Liver (tissue), 8 donors: ENCODE measurements at regions not wholly inside any gene's neighbourhood (a gene's known extent, or its start where the extent isn't known, plus 50 kb on each side); places are given as distances from the start of the nearest gene placed in this dataset.

ENCODE experiments used
- DNase-seq: peaks from one replicate; pipeline ENCODE4 v3.0.0-alpha.2; 2017; ENCODE audit warnings: low spot score
- H3K27ac ChIP-seq, 2 donors: one replicate each; pipeline ENCODE4 v1.7.0; 2013; ENCODE audit warnings: inconsistent platforms in 2 of 2, low read length in 2 of 2, control low read depth in 1 of 2, low read depth in 1 of 2, mild to moderate bottlenecking in 1 of 2
- H3K27me3 ChIP-seq, 4 donors: one replicate each; pipeline versions ENCODE4 v1.6.1 to v1.7.0; 2013; ENCODE audit warnings: low read length in 3 of 4, inconsistent platforms in 1 of 4, mild to moderate bottlenecking in 1 of 4, moderate library complexity in 1 of 4; ENCODE audit not compliant: control insufficient read depth in 4 of 4, insufficient read depth in 4 of 4
- H3K36me3 ChIP-seq, 4 donors: one replicate each; pipeline versions ENCODE4 v1.6.1 to v1.7.0; 2013; ENCODE audit warnings: low read length in 3 of 4, mild to moderate bottlenecking in 3 of 4, low read depth in 1 of 4, moderate library complexity in 1 of 4; ENCODE audit not compliant: control insufficient read depth in 4 of 4, insufficient read depth in 3 of 4
- H3K4me1 ChIP-seq, 4 donors: one replicate each; pipeline versions ENCODE4 v1.6.1 to v1.7.0; 2013; ENCODE audit warnings: low read length in 3 of 4, mild to moderate bottlenecking in 3 of 4, moderate library complexity in 1 of 4; ENCODE audit not compliant: control insufficient read depth in 4 of 4, insufficient read depth in 4 of 4
- H3K4me3 ChIP-seq, 3 donors: one replicate each; pipeline versions ENCODE4 v1.6.1 to v1.7.0; 2013; ENCODE audit warnings: low read length in 3 of 3, control low read depth in 1 of 3, low read depth in 1 of 3, mild to moderate bottlenecking in 1 of 3
- H3K9ac ChIP-seq, 2 donors: one replicate each; pipeline ENCODE4 v1.7.0; 2013; ENCODE audit warnings: low read length in 2 of 2, mild to moderate bottlenecking in 2 of 2, moderate library complexity in 2 of 2, control low read depth in 1 of 2, low read depth in 1 of 2
- H3K9me3 ChIP-seq, 4 donors: one replicate each; pipeline versions ENCODE4 v1.6.1 to v1.7.0; 2013; ENCODE audit warnings: low read length in 3 of 4; ENCODE audit not compliant: control insufficient read depth in 4 of 4
- CTCF ChIP-seq: fragments of 150-350 bp; IDR thresholded peaks from 2 replicates; pipeline ENCODE4 v1.5.1; 2017; ENCODE audit warnings: improper control_type of control experiment, low read depth, low read length; ENCODE audit not compliant: missing input control
- FOXA1 ChIP-seq: IDR thresholded peaks from 2 replicates; pipeline ENCODE4 v1.6.1; 2016; ENCODE audit warnings: antibody characterized with exemption
- FOXA2 ChIP-seq: IDR thresholded peaks from 2 replicates; pipeline ENCODE4 v1.6.1; 2016; ENCODE audit warnings: antibody characterized with exemption
- GABPA ChIP-seq, 2 donors: IDR thresholded peaks in 1 of 2; conservative IDR thresholded peaks in 1 of 2; 2 replicates each; pipeline ENCODE4 v1.6.1; 2016; ENCODE audit warnings: antibody characterized with exemption in 2 of 2, mild to moderate bottlenecking in 1 of 2, moderate library complexity in 1 of 2
- HNF4A ChIP-seq, 2 donors: conservative IDR thresholded peaks; 2 replicates each; pipeline ENCODE4 v1.6.1; 2016; ENCODE audit warnings: antibody characterized with exemption in 2 of 2, mild to moderate bottlenecking in 2 of 2
- JUND ChIP-seq, 2 donors: IDR thresholded peaks; 2 replicates each; pipeline ENCODE4 v1.6.1; 2016; ENCODE audit warnings: antibody characterized with exemption in 2 of 2
- RAD21 ChIP-seq, 2 donors: IDR thresholded peaks; 2 replicates each; pipeline ENCODE4 v1.6.1; 2016; ENCODE audit warnings: antibody characterized with exemption in 2 of 2, mild to moderate bottlenecking in 2 of 2
- REST ChIP-seq: IDR thresholded peaks from 2 replicates; pipeline ENCODE4 v1.6.1; 2016; ENCODE audit warnings: antibody characterized with exemption, mild to moderate bottlenecking
- RXRA ChIP-seq, 2 donors: IDR thresholded peaks; 2 replicates each; pipeline ENCODE4 v1.6.1; 2017 to 2018; ENCODE audit warnings: antibody characterized with exemption in 2 of 2, mild to moderate bottlenecking in 1 of 2
- TAF1 ChIP-seq: conservative IDR thresholded peaks from 2 replicates; pipeline ENCODE4 v1.6.1; 2016; ENCODE audit warnings: antibody characterized with exemption, mild to moderate bottlenecking
- YY1 ChIP-seq: IDR thresholded peaks from 2 replicates; pipeline ENCODE4 v1.6.1; 2016; ENCODE audit warnings: antibody characterized with exemption, mild to moderate bottlenecking
- WGBS: extraction: QIAGEN DNeasy Blood & Tissue Kit; methylation state at CpG from one replicate; pipeline ENCODE4 v1.1.7; 2013; 5-methylcytosine and 5-hydroxymethylcytosine counted together
- TF ChIP-seq, protein P1 (sequence below): IDR thresholded peaks from 2 replicates; pipeline ENCODE4 v1.6.1; 2016; ENCODE audit warnings: antibody characterized with exemption
- donor health status: healthy.
- donor health status: healthy.
- donor health status: healthy.
- donor health status: healthy.
- donor health status: healthy.

DNA sequence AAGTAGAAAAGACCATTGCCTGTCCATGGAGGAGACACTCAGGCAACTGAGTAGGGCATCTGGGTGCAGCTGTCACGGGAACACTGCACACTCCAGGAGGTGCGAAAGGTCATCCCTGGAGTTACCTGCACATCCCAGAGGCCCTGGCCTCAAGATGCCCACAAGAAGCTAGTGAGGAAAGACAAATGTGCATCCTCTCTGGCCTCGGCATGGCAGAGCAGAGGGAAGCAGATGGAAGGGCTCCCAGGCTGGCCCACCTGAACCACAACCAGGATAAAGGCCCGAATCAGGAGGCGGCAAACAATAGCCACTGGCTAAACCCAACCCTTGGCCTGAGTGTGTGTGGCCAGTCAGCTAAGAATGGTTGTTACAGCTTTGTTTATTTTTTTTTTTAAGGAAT is 231.7 kb downstream of the SYK start (continued):
- TF ChIP-seq CTCF (no peak), RXRA (IDR thresholded peaks at IDR 0.05) (no peak), RAD21 (IDR thresholded peaks at IDR 0.05) (no peak)

DNA sequence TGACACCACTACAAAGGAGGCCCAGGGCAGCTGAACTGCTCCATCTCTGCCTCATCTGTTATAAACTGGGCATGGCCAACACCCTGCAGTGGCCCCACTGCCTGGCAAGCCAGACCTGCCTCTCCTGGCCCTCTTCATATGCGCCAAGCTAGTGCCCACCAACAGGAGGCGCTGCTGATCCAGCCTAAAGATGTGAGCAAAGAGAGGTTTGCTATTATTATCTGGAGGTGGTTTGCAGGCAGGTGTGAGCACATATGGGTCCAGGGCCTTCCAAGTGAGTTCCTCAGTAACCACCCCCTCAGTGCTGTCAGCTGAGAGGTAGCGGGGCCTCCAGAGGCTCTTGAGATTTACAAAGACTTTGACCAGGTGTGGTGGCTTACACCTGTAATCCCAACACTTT is 232.2 kb downstream of the SYK start:
- TF ChIP-seq HNF4A (conservative IDR thresholded peaks at IDR 0.05) = no peak
- peak; percentile 17 to 52 for TF ChIP-seq RAD21 (IDR thresholded peaks at IDR 0.05)
- H3K9me3 ChIP-seq = no peaks in the 10 kb centered on the region
- no peaks in the 10 kb centered on the region for H3K27me3 ChIP-seq
- peaks cover 10 to 22% (median 14%) of the 10 kb centered on the region in 4 donors for H3K4me1 ChIP-seq
- H3K36me3 ChIP-seq = no peaks in the 10 kb centered on the region
- no peak for DNase-seq
- 95% methylated on average over 3 of the region's 3 CpGs for WGBS
- no peak overlapping the region for H3K27ac ChIP-seq
- H3K4me3 ChIP-seq = no peak overlapping the region
- H3K9ac ChIP-seq = no peak overlapping the region

- WGBS = 94% methylated on average over 9 of the region's 9 CpGs
- H3K9ac ChIP-seq = no peak overlapping the region
- no peak overlapping the region for H3K27ac ChIP-seq
Measured at GRCh38 chr9:91034521-91034920, 232.9 kb downstream of the SYK start.

More at GRCh38 chr9:91034521-91034920, 232.9 kb downstream of the SYK start:
- Histone ChIP-seq H3K9me3 (no peaks in the 10 kb centered on the region), H3K36me3 (no peaks in the 10 kb centered on the region), H3K27me3 (no peaks in the 10 kb centered on the region), H3K4me1 (peaks cover 10 to 22% (median 14%) of the 10 kb centered on the region in 4 donors), H3K4me3 (no peak overlapping the region)
- no peak for DNase-seq
- TF ChIP-seq REST (no peak), JUND (IDR thresholded peaks at IDR 0.05) (no peak), FOXA2 (no peak), GABPA (IDR thresholded peaks at IDR 0.05 in 1 of 2, conservative IDR thresholded peaks at IDR 0.05 in 1 of 2) (no peak), YY1 (no peak), HNF4A (conservative IDR thresholded peaks at IDR 0.05) (no peak), FOXA1 (no peak), TAF1 (no peak)
- TF ChIP-seq, protein P1, sequence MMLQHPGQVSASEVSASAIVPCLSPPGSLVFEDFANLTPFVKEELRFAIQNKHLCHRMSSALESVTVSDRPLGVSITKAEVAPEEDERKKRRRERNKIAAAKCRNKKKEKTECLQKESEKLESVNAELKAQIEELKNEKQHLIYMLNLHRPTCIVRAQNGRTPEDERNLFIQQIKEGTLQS = no peak
